Rectal smooth muscle tissue (tissue), 1 donor: ENCODE measurements at regions not wholly inside any gene's neighbourhood (a gene's known extent, or its start where the extent isn't known, plus 50 kb on each side); places are given as distances from the start of the nearest gene placed in this dataset.

Experiments used
- H3K27ac ChIP-seq: one replicate; pipeline ENCODE4 v1.7.0; 2013; ENCODE audit warnings: low read depth, low read length, inconsistent platforms
- H3K27me3 ChIP-seq: one replicate; pipeline ENCODE4 v1.7.0; 2013; ENCODE audit warnings: low read length; ENCODE audit not compliant: control insufficient read depth, insufficient read depth
- H3K36me3 ChIP-seq: one replicate; pipeline ENCODE4 v1.7.0; 2013; ENCODE audit warnings: low read length; ENCODE audit not compliant: control insufficient read depth, insufficient read depth
- H3K4me1 ChIP-seq: one replicate; pipeline ENCODE4 v1.7.0; 2013; ENCODE audit warnings: low read length; ENCODE audit not compliant: control insufficient read depth, insufficient read depth
- H3K4me3 ChIP-seq: one replicate; pipeline ENCODE4 v1.7.0; 2013; ENCODE audit warnings: low read length
- H3K9ac ChIP-seq: one replicate; pipeline ENCODE4 v1.7.0; 2013; ENCODE audit warnings: low read length

DNA sequence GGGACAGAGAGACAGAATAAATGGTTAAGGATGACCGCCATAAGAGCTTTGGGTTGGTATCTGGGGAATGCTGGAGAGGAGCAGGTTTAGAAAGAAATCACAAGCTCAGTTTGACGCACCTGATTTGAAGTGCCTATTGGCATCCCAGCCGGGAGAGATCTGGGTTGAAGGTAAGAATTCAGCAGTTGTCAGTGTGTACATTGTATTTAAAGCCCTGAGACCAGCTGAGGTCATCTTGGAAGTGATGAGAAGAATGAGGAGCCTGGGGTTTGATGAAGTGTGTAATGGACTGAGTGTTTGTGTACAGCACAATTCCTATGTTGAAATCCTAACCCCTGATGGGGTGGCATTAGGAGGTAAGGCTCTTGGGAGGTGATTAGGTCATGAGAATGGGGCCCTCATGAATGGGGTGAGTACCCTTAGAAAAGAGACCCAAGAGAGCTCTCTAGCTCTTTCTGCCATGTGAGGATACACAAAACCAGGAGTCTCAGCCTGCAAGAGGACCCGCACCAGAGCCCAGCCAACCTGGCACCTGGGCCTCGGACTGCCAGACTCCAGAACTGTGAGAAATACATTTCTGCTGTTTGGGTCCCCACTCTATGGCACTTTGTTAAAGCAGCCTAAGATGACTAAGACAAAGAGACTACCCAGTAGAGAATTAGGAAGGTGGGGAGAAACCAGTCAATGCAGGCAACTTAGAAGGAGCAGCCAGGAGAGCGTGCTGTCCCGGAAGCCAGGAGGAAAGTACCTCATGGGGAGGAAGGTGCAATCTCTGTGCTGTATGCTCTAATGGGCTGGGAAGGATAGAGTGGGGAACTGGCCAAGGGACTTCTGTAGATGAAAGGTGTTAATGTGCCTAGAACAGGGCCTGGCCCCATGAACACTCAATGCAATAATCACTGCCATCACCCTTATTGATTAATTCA lies 133.7 kb upstream of the SLC24A3 start:
- no peak overlapping the region for H3K9ac ChIP-seq
- H3K4me1 ChIP-seq, result no peaks in the 10 kb centered on the region

DNA sequence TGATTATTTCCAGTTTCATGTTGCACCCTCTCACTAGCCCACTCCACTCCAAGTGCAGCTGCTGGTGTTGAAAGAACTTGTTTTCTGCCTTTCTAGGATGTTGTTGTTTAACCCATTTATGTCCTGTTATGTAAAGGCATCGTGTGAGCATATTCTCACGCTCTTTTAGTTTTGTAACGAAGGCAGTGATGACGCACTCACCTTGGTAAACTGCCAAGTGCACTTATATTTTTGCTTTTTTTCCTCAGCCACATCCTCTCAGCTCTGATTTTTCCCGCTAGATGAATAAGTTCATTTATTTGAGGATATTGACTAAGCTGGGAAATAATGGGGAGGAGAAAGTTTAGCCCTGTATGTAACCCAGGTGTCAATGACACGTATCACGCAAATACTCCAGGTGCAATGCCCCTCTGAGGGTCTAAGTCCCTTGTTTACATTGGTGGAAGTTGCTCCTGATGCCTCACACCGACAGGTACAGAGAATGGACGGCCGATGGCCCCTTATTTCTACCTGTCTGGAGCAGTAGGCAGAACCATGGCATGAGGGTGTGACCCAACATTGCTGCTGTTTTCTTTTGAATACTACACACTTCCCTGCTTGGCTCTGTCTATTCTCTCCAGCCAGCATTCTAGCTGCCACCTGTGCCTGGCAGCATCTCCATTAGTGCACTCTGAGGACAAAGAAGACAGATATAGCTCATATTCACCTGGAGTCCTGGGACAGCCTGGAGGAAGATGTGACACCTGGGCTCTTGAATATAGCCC lies 132.7 kb upstream of the SLC24A3 start:
- Histone ChIP-seq H3K36me3 (no peaks in the 10 kb centered on the region), H3K4me3 (no peak overlapping the region), H3K9ac (no peak overlapping the region), H3K27ac (no peak overlapping the region), H3K27me3 (no peaks in the 10 kb centered on the region), H3K4me1 (no peaks in the 10 kb centered on the region)

More for the DNA sequence above, 133.7 kb upstream of the SLC24A3 start:
- Histone ChIP-seq H3K4me3 (no peak overlapping the region), H3K27ac (no peak overlapping the region), H3K27me3 (no peaks in the 10 kb centered on the region), H3K36me3 (no peaks in the 10 kb centered on the region)

DNA sequence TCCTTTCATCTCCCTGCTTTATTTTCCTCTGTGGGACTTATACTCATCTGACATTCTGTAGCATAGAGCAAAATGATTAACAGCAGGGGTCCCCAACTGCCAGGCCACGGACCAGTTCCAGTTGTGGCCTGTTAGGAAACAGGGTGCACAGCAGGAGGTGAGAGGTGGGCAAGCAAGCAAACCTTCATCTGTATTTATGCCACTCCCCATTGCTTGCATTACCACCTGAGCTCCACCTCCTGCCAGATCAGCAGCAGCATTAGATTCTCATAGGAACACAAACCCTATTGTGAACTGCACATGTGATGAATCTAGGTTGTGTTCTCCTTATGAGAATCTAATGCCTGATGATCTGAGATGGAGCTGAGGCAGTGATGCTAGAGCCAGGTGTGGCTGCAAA lies 130.5 kb upstream of the SLC24A3 start:
- no peaks in the 10 kb centered on the region for H3K27me3 ChIP-seq
- H3K4me1 ChIP-seq, result no peaks in the 10 kb centered on the region
- no peak overlapping the region for H3K4me3 ChIP-seq
- no peak overlapping the region for H3K9ac ChIP-seq
- H3K36me3 ChIP-seq, result no peaks in the 10 kb centered on the region
- H3K27ac ChIP-seq, result no peak overlapping the region

DNA sequence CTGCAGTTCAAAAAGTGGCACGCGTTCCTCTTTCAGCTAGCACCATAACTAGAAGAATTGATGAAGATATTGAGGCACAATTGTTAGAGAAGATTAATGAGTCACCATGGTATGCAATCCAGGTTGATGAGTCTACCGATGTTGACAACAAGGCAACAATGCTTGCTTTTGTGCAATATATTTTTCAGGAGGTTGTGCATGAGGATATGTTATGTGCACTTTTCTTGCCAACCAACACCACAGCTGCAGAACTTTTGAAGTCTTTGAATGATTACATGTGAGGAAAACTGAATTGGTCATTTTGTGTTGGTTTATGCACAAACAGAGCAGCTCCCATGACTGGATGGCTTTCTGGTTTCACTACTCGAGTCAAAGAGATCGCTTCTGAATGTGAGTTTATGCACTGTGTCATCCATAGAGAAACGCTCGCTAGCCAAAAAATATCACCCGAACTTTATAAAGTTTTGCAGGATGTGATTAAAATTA lies 129.3 kb upstream of the SLC24A3 start:
- H3K9ac ChIP-seq, result no peak overlapping the region
- no peak overlapping the region for H3K4me3 ChIP-seq
- H3K36me3 ChIP-seq, result no peaks in the 10 kb centered on the region
- H3K4me1 ChIP-seq, result no peaks in the 10 kb centered on the region
- no peak overlapping the region for H3K27ac ChIP-seq
- H3K27me3 ChIP-seq, result no peaks in the 10 kb centered on the region

DNA sequence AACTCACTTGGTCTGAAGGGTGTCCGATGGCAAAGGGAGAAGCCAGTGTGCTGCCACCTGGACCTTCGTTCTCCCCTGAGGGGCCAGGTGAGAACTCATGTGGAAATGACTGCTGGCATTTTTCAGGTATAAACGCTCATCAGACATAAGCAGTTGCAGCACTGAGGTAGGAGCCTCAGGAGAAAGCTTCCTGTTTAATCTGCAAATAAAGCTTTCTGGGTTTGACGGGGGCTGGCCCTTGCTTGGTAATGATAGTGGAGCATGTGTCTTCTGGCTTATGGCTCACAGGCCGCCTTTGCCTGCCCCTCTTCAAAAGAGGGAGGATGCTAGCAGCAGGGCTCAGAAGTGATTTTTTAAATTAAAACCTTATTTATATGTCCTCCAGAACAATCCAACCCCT lies 122.1 kb upstream of the SLC24A3 start:
- Histone ChIP-seq H3K4me3 (no peak overlapping the region), H3K36me3 (no peaks in the 10 kb centered on the region)

DNA sequence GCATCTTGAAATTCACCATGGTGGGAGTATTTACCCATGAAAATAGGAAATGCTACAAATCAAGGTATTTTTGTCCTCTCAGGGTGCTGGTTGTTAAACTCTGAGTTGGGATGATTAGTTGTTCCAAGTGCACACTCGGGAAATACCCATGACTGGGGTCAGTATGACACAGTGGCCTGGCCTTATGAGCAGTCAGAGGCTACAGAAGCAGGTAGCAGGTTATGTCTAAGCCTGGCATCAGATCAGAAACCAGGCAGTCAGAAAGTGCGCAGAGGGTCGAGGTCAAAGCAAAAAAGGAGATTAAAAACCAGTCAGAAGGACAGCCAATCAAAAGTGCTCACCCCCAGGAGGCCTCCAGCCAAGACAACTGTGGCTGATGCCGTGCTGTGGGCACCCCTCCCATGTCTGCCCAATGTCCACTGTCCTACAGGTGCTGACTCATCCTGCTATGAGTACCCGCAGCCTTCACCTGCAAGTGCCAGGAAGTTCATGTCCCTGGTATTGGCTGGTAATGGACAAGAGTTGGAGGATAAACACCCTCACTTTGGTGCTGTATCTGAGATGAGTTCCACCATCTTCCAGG lies 117.4 kb upstream of the SLC24A3 start:
- no peaks in the 10 kb centered on the region for H3K27me3 ChIP-seq
- no peak overlapping the region for H3K4me3 ChIP-seq
- H3K4me1 ChIP-seq, result no peaks in the 10 kb centered on the region
- no peak overlapping the region for H3K27ac ChIP-seq
- H3K36me3 ChIP-seq, result no peaks in the 10 kb centered on the region
- no peak overlapping the region for H3K9ac ChIP-seq

More for the DNA sequence above, 122.1 kb upstream of the SLC24A3 start:
- Histone ChIP-seq H3K27ac (no peak overlapping the region), H3K4me1 (no peaks in the 10 kb centered on the region), H3K9ac (no peak overlapping the region), H3K27me3 (no peaks in the 10 kb centered on the region)

DNA sequence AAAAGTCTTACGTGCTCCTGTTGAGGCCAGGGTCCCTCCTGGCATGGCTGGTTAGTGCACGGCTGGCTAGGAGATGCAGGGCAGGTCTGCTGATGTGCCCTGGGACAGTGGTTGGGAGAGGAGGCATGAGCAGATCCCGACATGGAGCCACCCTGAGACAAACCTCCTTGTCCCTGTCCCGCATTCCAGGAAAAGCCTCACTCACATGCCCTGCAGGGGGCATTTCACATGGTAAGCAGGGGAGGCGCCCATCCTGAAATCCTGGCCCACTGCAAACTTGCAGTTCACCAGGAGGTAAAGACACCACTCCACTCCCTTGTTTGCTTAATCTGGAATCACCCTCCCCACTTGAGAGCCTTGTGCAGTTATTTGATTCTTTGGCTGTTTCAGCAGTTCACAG lies 116.7 kb upstream of the SLC24A3 start:
- Histone ChIP-seq H3K27me3 (no peaks in the 10 kb centered on the region), H3K36me3 (no peaks in the 10 kb centered on the region), H3K9ac (no peak overlapping the region), H3K4me1 (no peaks in the 10 kb centered on the region), H3K27ac (no peak overlapping the region), H3K4me3 (no peak overlapping the region)

DNA sequence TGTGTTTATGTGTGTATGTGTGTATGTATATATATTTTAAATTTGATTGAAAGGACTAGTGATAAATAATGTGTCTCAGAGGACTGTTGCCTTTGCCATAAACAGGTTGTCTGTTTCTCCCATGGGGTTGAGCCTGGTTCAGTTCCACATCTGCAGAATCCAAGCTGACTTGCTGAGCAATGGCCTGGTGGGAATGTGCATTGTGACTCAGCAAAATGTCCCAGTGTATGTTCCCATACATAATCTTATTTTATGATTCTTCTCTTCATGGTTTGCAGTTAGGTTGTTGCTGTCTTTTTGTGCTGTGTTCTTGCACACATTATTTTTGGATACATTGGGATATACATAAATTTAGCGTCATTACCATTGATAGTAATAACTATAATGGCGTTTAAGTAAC lies 115.6 kb upstream of the SLC24A3 start:
- H3K9ac ChIP-seq, result no peak overlapping the region
- H3K36me3 ChIP-seq, result no peaks in the 10 kb centered on the region
- no peaks in the 10 kb centered on the region for H3K4me1 ChIP-seq
- no peak overlapping the region for H3K27ac ChIP-seq
- H3K4me3 ChIP-seq, result no peak overlapping the region
- no peaks in the 10 kb centered on the region for H3K27me3 ChIP-seq

DNA sequence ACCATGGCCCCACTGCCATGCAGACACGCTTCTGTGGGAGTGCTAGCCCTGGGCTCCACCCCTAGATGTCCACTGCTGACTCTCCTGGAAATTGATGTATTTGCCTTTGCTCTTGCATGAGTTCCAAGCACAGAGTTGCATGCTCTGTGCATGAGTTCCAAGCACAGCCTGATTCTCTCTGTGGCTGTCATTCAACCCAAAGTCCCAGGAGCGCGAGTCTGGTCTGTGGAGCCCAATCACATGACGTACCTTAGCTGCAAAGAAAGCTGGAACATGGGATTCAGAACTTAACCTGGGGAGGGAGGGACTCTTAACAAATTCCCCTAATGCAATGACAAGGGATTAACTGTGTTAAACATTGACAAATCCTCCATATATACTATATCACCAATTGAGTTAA lies 114.3 kb upstream of the SLC24A3 start:
- no peak overlapping the region for H3K27ac ChIP-seq
- no peaks in the 10 kb centered on the region for H3K36me3 ChIP-seq
- H3K4me1 ChIP-seq, result no peaks in the 10 kb centered on the region
- no peaks in the 10 kb centered on the region for H3K27me3 ChIP-seq
- H3K9ac ChIP-seq, result no peak overlapping the region
- H3K4me3 ChIP-seq, result no peak overlapping the region

DNA sequence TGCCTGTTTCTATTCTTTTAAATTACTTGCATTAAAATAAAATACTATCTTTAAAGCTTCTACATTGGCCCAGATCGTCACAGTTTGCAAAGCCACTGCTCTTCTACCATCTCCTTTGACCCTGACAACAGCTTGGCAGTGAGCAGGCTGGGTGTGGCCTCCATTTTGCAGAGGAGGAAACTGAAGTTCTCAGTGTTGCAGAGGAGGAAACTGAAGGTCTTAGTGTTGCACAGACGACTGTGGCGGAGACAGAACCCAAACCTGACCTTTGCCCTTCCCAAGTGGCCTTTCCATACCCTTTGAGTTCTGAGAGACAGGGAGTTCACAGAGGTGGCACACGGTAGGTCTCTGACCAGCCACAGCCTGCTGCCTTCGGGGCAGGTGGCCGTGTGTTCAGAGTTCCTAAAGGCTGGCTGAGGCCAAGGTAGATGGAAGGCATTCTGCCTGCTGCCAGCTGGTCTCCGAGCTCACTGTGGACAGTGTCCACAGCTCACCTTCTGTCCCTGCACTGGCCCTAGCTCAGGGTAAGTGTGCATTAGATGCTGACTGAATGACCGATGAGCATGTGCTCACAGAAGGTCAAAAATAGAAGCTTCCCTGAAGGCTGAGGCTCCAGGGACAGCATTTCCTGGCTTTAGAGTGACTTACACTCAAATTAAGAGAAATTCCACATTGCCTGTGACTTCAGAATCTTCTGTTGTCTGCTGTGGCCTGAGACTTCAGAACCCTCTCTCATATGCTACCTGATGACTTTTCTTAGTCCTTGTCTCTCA lies 113.5 kb upstream of the SLC24A3 start:
- no peaks in the 10 kb centered on the region for H3K36me3 ChIP-seq
- no peaks in the 10 kb centered on the region for H3K27me3 ChIP-seq
- no peaks in the 10 kb centered on the region for H3K4me1 ChIP-seq
- no peak overlapping the region for H3K4me3 ChIP-seq
- no peak overlapping the region for H3K9ac ChIP-seq
- H3K27ac ChIP-seq, result no peak overlapping the region

DNA sequence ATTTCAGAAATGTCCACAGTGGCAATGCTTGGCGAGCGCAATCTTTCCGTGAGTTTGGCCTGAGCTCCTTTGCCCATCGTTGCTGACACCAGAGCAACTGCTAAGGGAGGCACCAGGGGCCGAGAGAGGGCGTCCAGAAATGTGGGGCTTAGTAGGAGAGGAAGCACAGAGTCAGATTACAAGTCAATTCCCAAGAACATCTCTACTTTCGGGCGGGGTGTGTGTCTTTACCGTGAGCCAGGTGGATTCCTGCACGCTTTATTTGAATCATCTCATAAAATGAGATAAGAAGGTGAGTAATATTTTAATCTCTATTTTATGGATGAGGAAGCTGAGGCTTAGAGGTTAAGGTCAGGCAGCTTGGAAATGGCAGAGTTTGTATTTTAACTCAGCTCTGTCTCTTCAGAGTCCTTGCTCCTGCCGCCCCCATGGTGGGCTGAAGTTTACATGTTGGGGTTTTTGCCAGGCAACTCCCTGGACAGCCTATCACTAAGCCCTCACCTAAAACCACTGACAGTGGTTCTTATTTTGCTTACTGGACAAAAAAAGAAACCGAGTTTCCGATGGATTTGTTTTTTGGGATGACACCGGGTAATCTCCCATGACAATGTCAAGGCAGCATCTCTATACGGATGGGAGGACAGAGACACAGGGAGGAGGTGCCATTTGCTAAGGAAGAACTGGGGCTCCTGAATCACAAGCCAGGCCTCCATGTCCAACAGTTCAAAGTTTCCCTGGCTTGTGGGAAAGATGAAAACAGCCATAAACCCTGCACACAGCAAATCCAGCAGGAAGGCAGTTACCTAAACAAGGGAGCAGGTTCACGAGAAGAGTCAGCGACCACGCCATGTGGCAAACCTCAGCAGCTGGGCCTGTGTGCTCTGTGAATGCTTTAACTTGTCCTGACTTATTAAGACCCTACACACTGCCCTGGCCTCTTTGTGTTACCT lies 112.6 kb upstream of the SLC24A3 start:
- Histone ChIP-seq H3K36me3 (no peaks in the 10 kb centered on the region), H3K4me3 (no peak overlapping the region), H3K4me1 (no peaks in the 10 kb centered on the region), H3K9ac (no peak overlapping the region), H3K27ac (no peak overlapping the region), H3K27me3 (no peaks in the 10 kb centered on the region)
